Stimulated activated CD4-positive, alpha-beta T cell treated with anti-CD3 and anti-CD28 coated beads, Interleukin-2, amount 100 ng/mL, for 48 hours (primary cell): ENCODE measurements at regions not wholly inside any gene's neighbourhood (a gene's known extent, or its start where the extent isn't known, plus 50 kb on each side); places are given as distances from the start of the nearest gene placed in this dataset.
"Not testable (repeated sequence)": the region's sequence is repeated elsewhere in the genome, so short reads cannot be mapped to it uniquely, and the experiment has no call there.

ENCODE experiments used
- DNase-seq, 2 donors: peaks; one replicate each; pipeline ENCODE4 v3.0.0-alpha.2; 2020

GRCh38 chr3:105982207-105982606 lies 113.4 kb upstream of the CBLB start:
- DNase-seq: no peak

DNA sequence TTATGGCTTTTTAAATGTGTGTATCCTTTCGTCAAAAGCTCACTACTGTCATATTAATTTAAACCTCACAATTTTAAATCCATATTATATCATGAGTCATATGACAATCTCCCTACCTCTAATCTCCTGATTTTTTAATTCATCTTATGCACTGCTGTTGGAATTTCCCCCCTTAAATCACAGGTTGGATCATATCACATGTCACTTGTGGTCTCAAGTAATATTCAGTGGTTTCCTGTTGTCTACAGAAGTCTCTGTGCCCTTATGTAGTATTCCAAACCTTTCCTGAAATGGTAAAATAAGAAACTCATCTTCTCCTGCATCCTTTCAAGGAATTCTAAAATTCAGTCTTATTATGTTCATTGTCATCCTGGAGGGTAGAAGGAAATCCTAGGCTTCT lies 116.0 kb upstream of the CBLB start:
- DNase-seq: no peak

GRCh38 chr3:105986343-105986742 lies 117.5 kb upstream of the CBLB start:
- DNase-seq: not testable (repeated sequence)

- no peak for DNase-seq
These were observed 119.0 kb upstream of the CBLB start for GRCh38 chr3:105987809-105988208.

- no peak for DNase-seq
These were observed 119.9 kb upstream of the CBLB start for GRCh38 chr3:105988540-105989212.

DNA sequence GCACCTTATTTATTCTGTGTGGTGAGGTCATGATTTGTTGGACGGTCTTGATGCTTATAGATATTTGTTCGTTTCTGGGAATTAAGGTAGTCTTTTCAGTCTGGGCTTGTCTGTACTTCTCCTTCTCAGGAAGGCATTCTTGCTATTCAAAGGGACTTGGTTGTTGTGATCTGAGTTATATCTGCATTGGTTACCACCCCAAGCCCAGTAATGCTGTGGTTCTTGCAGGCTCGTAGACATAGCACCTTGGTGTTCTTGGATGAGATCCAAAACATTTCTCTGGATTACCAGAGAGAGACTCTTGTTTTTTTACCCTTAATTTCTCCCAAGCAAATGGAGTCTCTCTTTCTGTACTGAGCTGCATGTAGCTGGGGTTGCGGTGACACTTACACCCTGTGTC lies 128.0 kb upstream of the CBLB start:
- DNase-seq: no peak

- DNase-seq: no peak
These were observed 128.6 kb upstream of the CBLB start for GRCh38 chr3:105997466-105997799.

GRCh38 chr3:105997800-105998526 lies 129.2 kb upstream of the CBLB start:
- DNase-seq: no peak

- no peak for DNase-seq
These were observed 131.0 kb upstream of the CBLB start for GRCh38 chr3:105999856-106000255.

DNA sequence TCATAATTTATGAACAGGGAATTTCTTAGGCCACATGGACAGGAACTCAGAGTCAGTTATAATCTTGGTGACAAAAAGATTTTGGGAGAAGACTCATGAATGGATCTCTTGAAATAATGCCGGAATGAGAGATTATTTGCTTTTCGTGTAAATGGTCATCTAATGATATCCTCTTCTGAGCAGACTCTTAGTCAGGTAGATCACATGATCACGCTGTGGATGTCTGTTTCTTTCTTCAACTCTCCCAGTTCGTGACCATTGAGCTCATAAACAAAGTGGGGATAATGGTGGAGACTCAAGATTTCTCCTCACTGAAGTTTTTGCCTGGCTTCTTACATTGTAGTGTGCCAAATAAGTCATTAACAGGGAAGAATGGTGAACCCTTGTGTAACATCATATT lies 133.1 kb upstream of the CBLB start:
- DNase-seq: no peak

DNA sequence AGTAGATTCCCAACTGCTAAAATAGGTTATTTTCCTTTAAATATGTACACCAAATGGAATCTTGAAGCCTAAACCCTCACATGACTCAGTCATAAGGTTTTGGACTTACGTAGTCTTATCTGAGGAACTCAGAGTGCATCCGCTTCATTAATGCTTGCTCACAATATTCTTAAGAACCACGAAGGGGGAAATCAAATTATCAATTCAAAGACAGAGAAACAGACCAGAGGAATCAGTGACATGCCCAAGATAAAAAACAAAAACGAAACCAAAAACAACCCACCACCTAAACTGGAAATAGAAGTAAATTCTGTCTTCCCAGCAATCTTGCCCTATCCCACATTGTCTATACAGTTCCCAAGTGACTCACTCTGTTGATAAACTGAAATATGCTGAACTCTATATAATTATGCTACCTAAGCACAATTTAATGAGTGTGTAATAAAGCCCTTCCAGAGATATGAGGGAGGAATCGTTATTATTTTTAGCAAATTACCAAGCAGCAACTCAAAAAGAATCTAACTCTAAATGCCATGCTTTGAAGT lies 135.4 kb upstream of the CBLB start:
- no peak for DNase-seq

- DNase-seq: no peak
These were observed 136.0 kb upstream of the CBLB start for GRCh38 chr3:106004826-106005225.

- no peak for DNase-seq
These were observed 137.2 kb upstream of the CBLB start for GRCh38 chr3:106006001-106006400.

GRCh38 chr3:106006571-106006970 lies 137.8 kb upstream of the CBLB start:
- no peak for DNase-seq

DNA sequence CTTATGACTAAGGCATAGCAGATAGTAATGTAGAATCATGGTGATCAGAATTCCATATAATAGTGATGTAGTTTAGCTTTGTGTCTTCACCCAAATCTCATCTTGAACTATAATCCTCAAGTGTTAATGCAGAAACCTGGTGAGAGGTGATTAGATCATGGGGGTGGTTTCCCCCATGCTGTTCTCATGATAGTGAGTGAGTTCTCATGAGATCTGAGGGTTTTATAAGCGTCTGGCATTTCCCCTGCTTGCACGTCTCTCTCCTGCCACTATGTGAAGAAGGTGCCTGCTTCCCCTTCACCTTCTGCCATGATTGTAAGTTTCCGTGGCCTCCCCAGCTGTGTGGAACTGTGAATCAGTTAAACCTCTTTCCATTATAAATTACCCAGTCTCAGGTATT lies 138.7 kb upstream of the CBLB start:
- DNase-seq: no peak

DNA sequence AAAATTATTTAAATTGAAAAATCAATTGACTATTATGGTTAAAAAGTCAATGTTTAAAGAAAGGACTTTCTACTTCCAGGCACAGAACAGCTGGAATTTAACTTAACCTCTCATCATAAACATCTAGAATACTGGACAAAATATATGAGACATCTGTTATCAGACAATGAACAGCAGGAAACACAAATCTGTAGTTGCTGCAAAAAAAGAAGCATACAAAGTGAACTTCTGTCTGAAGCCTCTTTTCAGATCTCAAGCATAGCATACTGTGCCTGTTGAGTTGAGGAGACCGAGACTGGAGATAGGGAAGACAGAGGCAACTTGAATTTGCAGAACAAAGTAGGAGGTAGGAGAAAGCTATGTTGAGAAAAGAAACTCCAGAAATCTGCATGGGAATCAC lies 140.0 kb upstream of the CBLB start:
- DNase-seq: no peak

- DNase-seq: no peak
These were observed 142.0 kb upstream of the CBLB start for GRCh38 chr3:106010829-106011228.

- no peak for DNase-seq
These were observed 145.2 kb upstream of the CBLB start for GRCh38 chr3:106013971-106014370.

DNA sequence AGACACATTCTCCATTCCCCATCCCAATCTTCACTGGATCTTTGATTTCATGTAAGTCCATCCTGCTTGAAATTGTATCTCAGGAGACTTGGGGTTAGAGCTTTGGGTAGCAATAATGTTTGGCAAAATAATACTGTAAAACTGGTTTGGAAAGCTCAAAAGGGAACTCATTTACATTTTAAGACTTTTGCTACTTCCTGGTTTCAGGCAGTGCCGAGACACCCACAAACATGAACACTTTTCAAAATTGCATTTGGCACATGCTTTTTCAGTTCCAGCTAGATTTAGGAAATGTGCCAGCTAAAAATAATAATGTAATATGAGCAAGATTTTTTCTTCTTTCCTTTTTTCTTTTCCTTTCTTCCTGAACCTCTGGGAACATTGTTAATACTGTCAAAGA lies 145.7 kb upstream of the CBLB start:
- DNase-seq: no peak

DNA sequence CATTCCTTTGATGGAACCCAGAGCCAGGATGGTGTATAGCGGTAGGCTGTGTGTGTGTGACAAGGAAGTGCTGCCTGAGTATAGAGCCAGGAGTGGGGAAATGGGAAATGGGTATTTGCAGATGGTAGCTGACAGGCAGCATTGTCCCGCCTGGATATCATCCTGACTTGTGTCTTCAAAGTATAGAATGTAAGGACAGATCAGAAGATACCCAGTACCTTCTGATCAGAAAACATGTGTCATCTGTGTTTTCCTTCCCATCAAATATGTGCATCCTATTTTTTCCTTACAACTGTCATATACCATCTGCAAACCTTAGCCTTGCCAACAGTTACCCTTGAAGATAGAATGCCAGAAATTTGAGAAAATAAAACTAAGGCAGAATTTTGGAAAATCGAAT lies 146.2 kb upstream of the CBLB start:
- no peak for DNase-seq

- no peak for DNase-seq
These were observed 149.3 kb upstream of the CBLB start for GRCh38 chr3:106018102-106018501.

DNA sequence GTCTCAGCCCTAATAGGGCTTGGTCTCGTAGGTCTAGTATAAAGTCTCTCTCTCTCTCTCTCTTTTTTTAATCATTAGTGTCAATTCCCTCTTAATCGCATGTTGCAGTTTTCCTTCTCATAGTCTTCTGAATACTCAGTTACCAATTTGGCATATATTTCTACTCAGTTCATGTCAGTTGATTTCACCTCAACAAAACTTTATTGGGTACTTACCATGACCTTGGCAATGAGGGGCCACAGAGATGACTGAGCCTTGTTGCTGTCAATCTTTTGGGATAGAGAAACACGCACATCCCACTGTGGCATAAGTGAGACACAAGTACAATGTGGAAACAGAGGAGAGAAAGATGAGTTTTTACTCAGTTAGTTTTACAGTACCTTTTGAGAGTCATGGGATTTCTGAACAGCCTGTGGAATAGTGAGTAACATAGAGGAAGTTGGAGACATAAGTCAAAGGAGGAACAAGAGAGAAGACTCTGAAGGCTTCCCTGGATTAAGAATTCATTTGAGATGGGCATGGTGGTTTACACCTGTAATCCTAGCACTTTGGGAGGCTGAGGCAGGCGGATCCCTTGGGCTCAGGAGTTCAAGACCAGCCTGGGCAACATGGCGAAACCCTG lies 150.2 kb upstream of the CBLB start:
- no peak for DNase-seq

DNA sequence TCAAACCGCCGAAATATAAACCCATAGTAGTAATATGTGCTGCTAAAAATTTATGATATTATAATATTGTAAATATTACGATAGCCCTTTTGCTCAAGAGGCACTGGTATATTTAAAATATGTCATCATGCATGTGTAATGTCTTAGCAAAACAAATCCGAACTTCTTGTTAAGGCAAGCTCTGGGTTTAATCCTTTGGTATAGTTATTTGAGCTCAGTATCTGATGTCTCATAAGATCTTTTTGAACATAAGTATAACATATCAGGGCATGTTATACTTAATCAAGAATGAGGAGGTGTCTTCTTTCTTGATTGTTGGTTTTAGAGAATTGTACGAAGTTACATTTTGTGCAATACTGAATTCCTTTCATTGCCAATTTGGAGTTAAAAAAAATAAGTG lies 154.1 kb upstream of the CBLB start:
- DNase-seq: no peak

GRCh38 chr3:106025151-106025722 lies 156.4 kb upstream of the CBLB start:
- DNase-seq: no peak
